Neural cell (in vitro differentiated cells): ENCODE measurements at regions not wholly inside any gene's neighbourhood (a gene's known extent, or its start where the extent isn't known, plus 50 kb on each side); places are given as distances from the start of the nearest gene placed in this dataset.

Experiments
- H2AFZ ChIP-seq: fragments of 200-600, 300-800 bp; sonication (generic), shearing (Covaris generic); 2 replicates; pipeline ENCODE4 v1.6.0; 2014; ENCODE audit warnings: low read depth, mild to moderate bottlenecking, antibody characterized with exemption, low read length, moderate library complexity
- H3F3A ChIP-seq: fragments of 200-600 bp; shearing (Covaris generic); 2 replicates; pipeline ENCODE4 v1.6.1; 2016; ENCODE audit warnings: mild to moderate bottlenecking, moderate library complexity, mixed read lengths, antibody characterized with exemption, low read length; ENCODE audit not compliant: insufficient read depth, poor library complexity, severe bottlenecking
- H3K27ac ChIP-seq: fragments of 200-600, 300-800 bp; sonication (generic), shearing (Covaris generic); 2 replicates; pipeline ENCODE4 v1.5.1; 2014; ENCODE audit warnings: mild to moderate bottlenecking, low read length, moderate library complexity
- H3K27me3 ChIP-seq: fragments of 300-800, 200-600 bp; sonication (generic), shearing (Covaris generic); 2 replicates; pipeline ENCODE4 v1.6.0; 2014; ENCODE audit warnings: mild to moderate bottlenecking, low read depth, low read length, moderate library complexity; ENCODE audit not compliant: insufficient read depth
- H3K36me3 ChIP-seq: fragments of 300-800, 200-600 bp; sonication (generic), shearing (Covaris generic); 2 replicates; pipeline ENCODE4 v1.5.1; 2014; ENCODE audit warnings: mild to moderate bottlenecking, antibody characterized with exemption, low read length, moderate library complexity; ENCODE audit not compliant: insufficient read depth
- H3K4me2 ChIP-seq: fragments of 300-800, 200-600 bp; sonication (generic), shearing (Covaris generic); 2 replicates; pipeline ENCODE4 v1.6.0; 2014; ENCODE audit warnings: mild to moderate bottlenecking, low read length
- H3K4me3 ChIP-seq: fragments of 300-800, 200-600 bp; sonication (generic), shearing (Covaris generic); 2 replicates; pipeline ENCODE4 v1.5.1; 2014; ENCODE audit warnings: mild to moderate bottlenecking, low read length, moderate library complexity
- H3K79me2 ChIP-seq: fragments of 200-600 bp; shearing (Covaris generic); replicated peaks from 2 replicates; pipeline ENCODE4 v1.6.0; 2014; ENCODE audit warnings: mild to moderate bottlenecking, low read length, moderate library complexity; ENCODE audit not compliant: insufficient read depth
- H3K9ac ChIP-seq: fragments of 300-800, 200-600 bp; sonication (generic), shearing (Covaris generic); 2 replicates; pipeline ENCODE4 v1.6.1; 2016; ENCODE audit warnings: mild to moderate bottlenecking, low read length, mixed read lengths
- H3K9me2 ChIP-seq: fragments of 200-600 bp; shearing (Covaris generic); 2 replicates; pipeline ENCODE4 v1.6.1; 2016; ENCODE audit warnings: mild to moderate bottlenecking, low read length, mixed read lengths; ENCODE audit not compliant: insufficient read depth
- H3K9me3 ChIP-seq: fragments of 200-600, 300-800 bp; sonication (generic), shearing (Covaris generic); 2 replicates; pipeline ENCODE4 v1.6.1; 2016; ENCODE audit warnings: mild to moderate bottlenecking, mixed run types, low read length, moderate library complexity, mixed read lengths
- H4K20me1 ChIP-seq: fragments of 200-600 bp; shearing (Covaris generic); 2 replicates; pipeline ENCODE4 v1.6.1; 2016; ENCODE audit warnings: mild to moderate bottlenecking, mixed run types; ENCODE audit not compliant: insufficient read depth
- EP300 ChIP-seq: fragments of 450-650 bp; conservative IDR thresholded peaks from 2 replicates; pipeline ENCODE4 v1.6.1; 2014; ENCODE audit warnings: antibody characterized with exemption, mild to moderate bottlenecking, moderate library complexity; ENCODE audit not compliant: poor library complexity, severe bottlenecking
- EZH2 ChIP-seq: fragments of 200-600, 300-800 bp; shearing (Covaris generic), sonication (generic); IDR thresholded peaks from 2 replicates; pipeline ENCODE4 v1.6.1; 2014; ENCODE audit warnings: antibody characterized with exemption, low read length, borderline replicate concordance, mild to moderate bottlenecking; ENCODE audit not compliant: insufficient read depth, poor library complexity, severe bottlenecking
- MXI1 ChIP-seq: fragments of 450-650 bp; conservative IDR thresholded peaks from 2 replicates; pipeline ENCODE4 v1.6.1; 2014; ENCODE audit warnings: antibody characterized with exemption, mild to moderate bottlenecking; ENCODE audit not compliant: poor library complexity, severe bottlenecking
- POLR2AphosphoS5 ChIP-seq: IDR thresholded peaks from 2 replicates; pipeline ENCODE4 v1.6.1; 2012
- RAD21 ChIP-seq: fragments of 450-650 bp; conservative IDR thresholded peaks from 2 replicates; pipeline ENCODE4 v1.6.1; 2014; ENCODE audit warnings: antibody characterized with exemption, mild to moderate bottlenecking, moderate library complexity
- SMC3 ChIP-seq: fragments of 450-650 bp; conservative IDR thresholded peaks from 2 replicates; pipeline ENCODE4 v1.6.1; 2014; ENCODE audit warnings: antibody characterized with exemption, mild to moderate bottlenecking, moderate library complexity; ENCODE audit not compliant: poor library complexity
- TAF1 ChIP-seq: IDR thresholded peaks from 2 replicates; pipeline ENCODE4 v1.6.1; 2012; ENCODE audit warnings: low read depth
- TF ChIP-seq, protein P1 (sequence below): IDR thresholded peaks from 2 replicates; pipeline ENCODE4 v1.6.1; 2012; ENCODE audit warnings: borderline replicate concordance
- TF ChIP-seq, protein P2 (sequence below): fragments of 450-650 bp; IDR thresholded peaks from 2 replicates; pipeline ENCODE4 v1.5.1; 2014; ENCODE audit warnings: antibody characterized with exemption, mild to moderate bottlenecking, moderate library complexity; ENCODE audit not compliant: poor library complexity, severe bottlenecking

DNA sequence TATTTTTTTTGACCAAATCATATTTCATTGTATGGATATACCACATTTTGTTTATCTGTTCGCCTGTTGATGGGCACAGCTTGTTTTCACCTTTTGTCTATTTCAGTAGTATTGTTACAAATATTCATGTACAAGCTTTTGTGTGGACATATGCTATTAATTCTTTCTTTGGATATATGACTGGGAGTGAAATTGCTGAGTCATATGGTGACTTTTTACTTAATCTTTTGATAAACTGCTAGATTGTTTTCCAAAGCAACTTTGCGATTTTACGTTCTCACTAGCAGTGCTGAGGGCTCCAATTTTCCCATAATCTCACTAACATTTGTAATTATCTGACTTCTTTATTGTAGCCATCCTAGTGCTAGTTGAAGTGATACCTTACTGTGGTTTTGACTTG lies 112.4 kb downstream of the CD8B2 start:
- no peaks in the 10 kb centered on the region for H3K9me3 ChIP-seq
- H3K9ac ChIP-seq, result no peak overlapping the region
- no peaks in the 10 kb centered on the region for H3K79me2 ChIP-seq
- no peak overlapping the region for H2AFZ ChIP-seq
- no peaks in the 10 kb centered on the region for H3F3A ChIP-seq
- no peak overlapping the region for H3K4me2 ChIP-seq
- H4K20me1 ChIP-seq, result no peaks in the 10 kb centered on the region
- no peaks in the 10 kb centered on the region for H3K27me3 ChIP-seq
- no peak overlapping the region for H3K27ac ChIP-seq
- no peak for TF ChIP-seq POLR2AphosphoS5
- no peak for TF ChIP-seq EZH2
- no peak for TF ChIP-seq EP300
- TF ChIP-seq RAD21, result no peak
- TF ChIP-seq, protein P1, sequence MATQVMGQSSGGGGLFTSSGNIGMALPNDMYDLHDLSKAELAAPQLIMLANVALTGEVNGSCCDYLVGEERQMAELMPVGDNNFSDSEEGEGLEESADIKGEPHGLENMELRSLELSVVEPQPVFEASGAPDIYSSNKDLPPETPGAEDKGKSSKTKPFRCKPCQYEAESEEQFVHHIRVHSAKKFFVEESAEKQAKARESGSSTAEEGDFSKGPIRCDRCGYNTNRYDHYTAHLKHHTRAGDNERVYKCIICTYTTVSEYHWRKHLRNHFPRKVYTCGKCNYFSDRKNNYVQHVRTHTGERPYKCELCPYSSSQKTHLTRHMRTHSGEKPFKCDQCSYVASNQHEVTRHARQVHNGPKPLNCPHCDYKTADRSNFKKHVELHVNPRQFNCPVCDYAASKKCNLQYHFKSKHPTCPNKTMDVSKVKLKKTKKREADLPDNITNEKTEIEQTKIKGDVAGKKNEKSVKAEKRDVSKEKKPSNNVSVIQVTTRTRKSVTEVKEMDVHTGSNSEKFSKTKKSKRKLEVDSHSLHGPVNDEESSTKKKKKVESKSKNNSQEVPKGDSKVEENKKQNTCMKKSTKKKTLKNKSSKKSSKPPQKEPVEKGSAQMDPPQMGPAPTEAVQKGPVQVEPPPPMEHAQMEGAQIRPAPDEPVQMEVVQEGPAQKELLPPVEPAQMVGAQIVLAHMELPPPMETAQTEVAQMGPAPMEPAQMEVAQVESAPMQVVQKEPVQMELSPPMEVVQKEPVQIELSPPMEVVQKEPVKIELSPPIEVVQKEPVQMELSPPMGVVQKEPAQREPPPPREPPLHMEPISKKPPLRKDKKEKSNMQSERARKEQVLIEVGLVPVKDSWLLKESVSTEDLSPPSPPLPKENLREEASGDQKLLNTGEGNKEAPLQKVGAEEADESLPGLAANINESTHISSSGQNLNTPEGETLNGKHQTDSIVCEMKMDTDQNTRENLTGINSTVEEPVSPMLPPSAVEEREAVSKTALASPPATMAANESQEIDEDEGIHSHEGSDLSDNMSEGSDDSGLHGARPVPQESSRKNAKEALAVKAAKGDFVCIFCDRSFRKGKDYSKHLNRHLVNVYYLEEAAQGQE, result no peak
- TF ChIP-seq TAF1, result no peak
- no peak for TF ChIP-seq SMC3
- TF ChIP-seq, protein P2, sequence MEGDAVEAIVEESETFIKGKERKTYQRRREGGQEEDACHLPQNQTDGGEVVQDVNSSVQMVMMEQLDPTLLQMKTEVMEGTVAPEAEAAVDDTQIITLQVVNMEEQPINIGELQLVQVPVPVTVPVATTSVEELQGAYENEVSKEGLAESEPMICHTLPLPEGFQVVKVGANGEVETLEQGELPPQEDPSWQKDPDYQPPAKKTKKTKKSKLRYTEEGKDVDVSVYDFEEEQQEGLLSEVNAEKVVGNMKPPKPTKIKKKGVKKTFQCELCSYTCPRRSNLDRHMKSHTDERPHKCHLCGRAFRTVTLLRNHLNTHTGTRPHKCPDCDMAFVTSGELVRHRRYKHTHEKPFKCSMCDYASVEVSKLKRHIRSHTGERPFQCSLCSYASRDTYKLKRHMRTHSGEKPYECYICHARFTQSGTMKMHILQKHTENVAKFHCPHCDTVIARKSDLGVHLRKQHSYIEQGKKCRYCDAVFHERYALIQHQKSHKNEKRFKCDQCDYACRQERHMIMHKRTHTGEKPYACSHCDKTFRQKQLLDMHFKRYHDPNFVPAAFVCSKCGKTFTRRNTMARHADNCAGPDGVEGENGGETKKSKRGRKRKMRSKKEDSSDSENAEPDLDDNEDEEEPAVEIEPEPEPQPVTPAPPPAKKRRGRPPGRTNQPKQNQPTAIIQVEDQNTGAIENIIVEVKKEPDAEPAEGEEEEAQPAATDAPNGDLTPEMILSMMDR, result no peak
- no peak for TF ChIP-seq MXI1
- H3K4me3 ChIP-seq, result no peak overlapping the region
- H3K9me2 ChIP-seq, result no peaks in the 10 kb centered on the region
- no peaks in the 10 kb centered on the region for H3K36me3 ChIP-seq

DNA sequence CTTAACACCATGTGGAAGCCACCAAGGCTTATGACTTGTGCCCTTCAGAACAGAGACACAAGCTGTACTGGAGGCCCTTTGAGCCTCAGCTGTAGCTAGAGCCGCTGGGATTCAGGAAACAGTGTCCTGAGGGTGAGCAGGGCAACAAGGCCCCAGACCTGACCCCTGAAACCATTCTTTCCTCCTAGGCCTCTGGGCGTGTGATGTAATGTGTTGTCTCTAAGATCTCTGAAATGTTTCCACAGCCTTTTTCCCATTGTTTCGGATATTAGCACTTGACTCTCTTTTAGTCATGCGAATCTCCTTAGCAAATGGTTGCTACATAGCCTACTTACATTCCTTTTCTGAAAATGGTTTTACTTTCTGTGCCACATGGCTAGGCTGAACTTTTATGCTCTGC lies 114.9 kb downstream of the CD8B2 start:
- H3F3A ChIP-seq, result no peaks in the 10 kb centered on the region
- H3K27me3 ChIP-seq, result no peaks in the 10 kb centered on the region
- H2AFZ ChIP-seq, result no peak overlapping the region
- no peaks in the 10 kb centered on the region for H3K9me3 ChIP-seq
- TF ChIP-seq RAD21 (no peak), EZH2 (no peak), POLR2AphosphoS5 (no peak), SMC3 (no peak), TAF1 (no peak), MXI1 (no peak), EP300 (no peak)
- TF ChIP-seq, protein P1, result no peak
- TF ChIP-seq, protein P2, result no peak
- no peak overlapping the region for H3K27ac ChIP-seq
- H3K9me2 ChIP-seq, result no peaks in the 10 kb centered on the region
- H3K4me3 ChIP-seq, result no peak overlapping the region
- H3K36me3 ChIP-seq, result no peaks in the 10 kb centered on the region
- no peak overlapping the region for H3K9ac ChIP-seq
- H4K20me1 ChIP-seq, result no peaks in the 10 kb centered on the region
- H3K4me2 ChIP-seq, result no peak overlapping the region
- H3K79me2 ChIP-seq, result no peaks in the 10 kb centered on the region
